ENCODE measurements at regions not wholly inside any gene's neighbourhood (a gene's known extent, or its start where the extent isn't known, plus 50 kb on each side); places are given as distances from the start of the nearest gene placed in this dataset.
A peak's percentile ranks its signal among the peaks of the same experiment; 100 is the strongest.

DNA sequence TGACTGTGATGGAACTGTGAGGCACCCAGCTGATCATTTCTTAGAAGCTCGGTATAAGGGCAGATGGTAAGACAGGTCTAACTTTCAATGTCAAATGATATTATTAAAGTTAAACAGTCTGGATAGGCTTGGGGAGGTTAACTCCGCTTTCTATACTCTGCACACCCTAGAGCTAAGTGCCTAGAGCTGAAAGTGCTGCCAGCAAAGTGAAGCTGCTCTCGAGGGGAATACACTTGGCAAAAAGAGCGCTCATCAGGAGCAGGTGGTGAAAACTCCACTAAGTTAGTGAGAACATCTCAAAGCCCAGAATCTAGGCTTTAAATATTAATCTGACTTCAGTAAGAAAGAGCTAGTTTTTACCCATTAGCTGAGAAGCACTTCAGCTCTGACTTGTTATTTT, 349.6 kb upstream of the SLC30A5 start:
- Mint-ChIP-seq H3K4me3 (no peak overlapping the region), H3K27ac (no peak overlapping the region), H3K9me3 (ENCODE audit: insufficient read depth) (peaks cover 2% of the 10 kb centered on the region), H3K4me1 (peaks cover 35% of the 10 kb centered on the region), H3K27me3 (peaks cover 8% of the 10 kb centered on the region)
- no peak for ATAC-seq (ENCODE audit: low read depth)
- Histone ChIP-seq H3K36me3 (replicated peaks in 1 of 2; ENCODE audit: control extremely low read depth in 1 of 2, control insufficient read depth in 1 of 2, extremely low read depth in 1 of 2, insufficient read depth in 2 of 2, low read length in 1 of 2) (no peaks in the 10 kb centered on the region), H3K9ac (ENCODE audit: low read length) (no peak overlapping the region), H3K4me3 (ENCODE audit: control extremely low read depth in 1 of 5, extremely low read depth in 1 of 5, insufficient read depth in 1 of 5, low read depth in 2 of 5, low read length in 4 of 5) (no peak overlapping the region), H3K4me2 (replicated peaks; ENCODE audit: low read depth, low read length, poor library complexity, severe bottlenecking) (no peak overlapping the region), H3K27ac (ENCODE audit: low read length in 2 of 2) (no peak overlapping the region), H3K79me2 (ENCODE audit: control insufficient read depth, insufficient read depth, low read length) (no peaks in the 10 kb centered on the region), H3K27me3 (replicated peaks in 1 of 4; ENCODE audit: control extremely low read depth in 1 of 4, control insufficient read depth in 3 of 4, insufficient read depth in 4 of 4, low read length in 3 of 4) (peaks cover 0 to 3% (median under 1%) of the 10 kb centered on the region in 4 experiments), H3K4me1 (ENCODE audit: control insufficient read depth in 2 of 2, insufficient read depth in 2 of 2, low read length in 2 of 2) (peaks cover 28 to 31% of the 10 kb centered on the region in 2 donors), H4K20me1 (ENCODE audit: control insufficient read depth, insufficient read depth, low read length, poor library complexity, severe bottlenecking) (no peaks in the 10 kb centered on the region), H3K9me3 (ENCODE audit: control extremely low read depth in 1 of 3, control insufficient read depth in 2 of 3, insufficient read depth in 1 of 3, low read length in 2 of 3) (no peaks in the 10 kb centered on the region), H2AFZ (ENCODE audit: insufficient read depth, low read depth, low read length, poor library complexity, severe bottlenecking) (no peak overlapping the region)
- 100% methylated on average over 1 of the region's 4 CpGs for WGBS (ENCODE audit: insufficient coverage)
- intact Hi-C loops (cut with micrococcal nuclease) = no loop called here
- POLR2A ChIA-PET = no interaction called here
- CTCF ChIA-PET = no interaction called here
- no peak for DNase-seq
- TF ChIP-seq EZH2 (IDR thresholded peaks at IDR 0.05; ENCODE audit: borderline replicate concordance, insufficient read depth, low read depth, low read length, poor library complexity, severe bottlenecking) = no peak
- TF ChIP-seq, protein P1, sequence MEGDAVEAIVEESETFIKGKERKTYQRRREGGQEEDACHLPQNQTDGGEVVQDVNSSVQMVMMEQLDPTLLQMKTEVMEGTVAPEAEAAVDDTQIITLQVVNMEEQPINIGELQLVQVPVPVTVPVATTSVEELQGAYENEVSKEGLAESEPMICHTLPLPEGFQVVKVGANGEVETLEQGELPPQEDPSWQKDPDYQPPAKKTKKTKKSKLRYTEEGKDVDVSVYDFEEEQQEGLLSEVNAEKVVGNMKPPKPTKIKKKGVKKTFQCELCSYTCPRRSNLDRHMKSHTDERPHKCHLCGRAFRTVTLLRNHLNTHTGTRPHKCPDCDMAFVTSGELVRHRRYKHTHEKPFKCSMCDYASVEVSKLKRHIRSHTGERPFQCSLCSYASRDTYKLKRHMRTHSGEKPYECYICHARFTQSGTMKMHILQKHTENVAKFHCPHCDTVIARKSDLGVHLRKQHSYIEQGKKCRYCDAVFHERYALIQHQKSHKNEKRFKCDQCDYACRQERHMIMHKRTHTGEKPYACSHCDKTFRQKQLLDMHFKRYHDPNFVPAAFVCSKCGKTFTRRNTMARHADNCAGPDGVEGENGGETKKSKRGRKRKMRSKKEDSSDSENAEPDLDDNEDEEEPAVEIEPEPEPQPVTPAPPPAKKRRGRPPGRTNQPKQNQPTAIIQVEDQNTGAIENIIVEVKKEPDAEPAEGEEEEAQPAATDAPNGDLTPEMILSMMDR (IDR thresholded peaks at IDR 0.05) = no peak

DNA sequence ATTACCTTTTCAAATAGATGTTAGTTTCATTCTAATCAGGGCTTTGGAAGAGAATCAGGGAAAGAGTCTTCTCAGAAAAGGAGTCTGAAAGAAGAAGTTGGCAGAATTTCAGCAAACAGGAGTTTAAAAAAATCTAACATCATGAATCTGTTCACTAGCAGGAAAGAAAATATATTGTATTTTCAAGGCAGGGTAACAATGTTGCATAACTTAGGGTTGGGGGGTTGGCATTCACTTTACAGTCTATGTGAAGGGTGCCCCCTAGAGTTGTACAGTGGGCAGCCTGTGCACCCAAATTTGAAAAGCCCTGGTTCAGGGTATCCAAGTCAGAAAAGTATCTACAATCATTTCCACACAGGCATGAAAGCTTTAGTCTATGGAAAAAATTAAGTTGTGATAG, 348.4 kb upstream of the SLC30A5 start:
- Histone ChIP-seq H3K9ac (ENCODE audit: low read length) (no peak overlapping the region), H3K27me3 (replicated peaks in 1 of 4; ENCODE audit: control extremely low read depth in 1 of 4, control insufficient read depth in 3 of 4, insufficient read depth in 4 of 4, low read length in 3 of 4) (peaks cover 0 to 6% (median 1%) of the 10 kb centered on the region in 4 experiments), H3K27ac (ENCODE audit: low read length in 2 of 2) (no peak overlapping the region), H3K9me3 (ENCODE audit: control extremely low read depth in 1 of 3, control insufficient read depth in 2 of 3, insufficient read depth in 1 of 3, low read length in 2 of 3) (no peaks in the 10 kb centered on the region), H3K36me3 (replicated peaks in 1 of 2; ENCODE audit: control extremely low read depth in 1 of 2, control insufficient read depth in 1 of 2, extremely low read depth in 1 of 2, insufficient read depth in 2 of 2, low read length in 1 of 2) (no peaks in the 10 kb centered on the region), H3K4me2 (replicated peaks; ENCODE audit: low read depth, low read length, poor library complexity, severe bottlenecking) (peak overlapping the region; percentile 11), H3K79me2 (ENCODE audit: control insufficient read depth, insufficient read depth, low read length) (no peaks in the 10 kb centered on the region), H4K20me1 (ENCODE audit: control insufficient read depth, insufficient read depth, low read length, poor library complexity, severe bottlenecking) (no peaks in the 10 kb centered on the region), H3K4me1 (ENCODE audit: control insufficient read depth in 2 of 2, insufficient read depth in 2 of 2, low read length in 2 of 2) (peaks cover 16 to 18% of the 10 kb centered on the region in 2 donors), H3K4me3 (ENCODE audit: control extremely low read depth in 1 of 5, extremely low read depth in 1 of 5, insufficient read depth in 1 of 5, low read depth in 2 of 5, low read length in 4 of 5) (no peak overlapping the region), H2AFZ (ENCODE audit: insufficient read depth, low read depth, low read length, poor library complexity, severe bottlenecking) (no peak overlapping the region)
- peaks cover 2% of the 10 kb centered on the region for H3K9me3 Mint-ChIP-seq (ENCODE audit: insufficient read depth)
- ChIA-PET CTCF (no interaction called here), POLR2A (no interaction called here)
- intact Hi-C loops (cut with micrococcal nuclease) = no loop called here
- H3K4me3 Mint-ChIP-seq = no peak overlapping the region
- H3K27ac Mint-ChIP-seq = no peak overlapping the region
- DNase-seq (peak; percentile 13), ATAC-seq (ENCODE audit: low read depth) (no peak)
- TF ChIP-seq EZH2 (IDR thresholded peaks at IDR 0.05; ENCODE audit: borderline replicate concordance, insufficient read depth, low read depth, low read length, poor library complexity, severe bottlenecking) = no peak
- TF ChIP-seq, protein P1 (IDR thresholded peaks at IDR 0.05) = no peak
- H3K27me3 Mint-ChIP-seq = peaks cover 19% of the 10 kb centered on the region
- peaks cover 23% of the 10 kb centered on the region for H3K4me1 Mint-ChIP-seq
